A549 (cell line): ENCODE measurements at regions not wholly inside any gene's neighbourhood (a gene's known extent, or its start where the extent isn't known, plus 50 kb on each side); places are given as distances from the start of the nearest gene placed in this dataset.

ENCODE experiments used
- ATAC-seq, 2 experiments: fragments of 200-7000 bp in 1 of 2; fragments of >200 bp in 1 of 2; cut with Nextera tagmentation in 1 of 2; cut with Tn5 transposase in 1 of 2; 3 replicates each; pipeline versions ENCODE4 v1.8.0 to v1.9.1; 2018 to 2020; ENCODE audit warnings: mild to moderate bottlenecking in 1 of 2, moderate library complexity in 1 of 2
- CTCF ChIA-PET: fragments of 300-600 bp; sonication (Branson Sonifier 250); formaldehyde crosslinking; extraction: SDS; loops from one replicate; lab custom pipeline; 2021; ENCODE audit warnings: antibody characterized with exemption, inconsistent platforms; lab: Yijun Ruan, JAX
- POLR2A ChIA-PET: fragments of 350-600 bp; formaldehyde crosslinking; extraction: SDS; loops from one replicate; lab custom pipeline; 2021; ENCODE audit warnings: antibody characterized with exemption, inconsistent platforms; lab: Yijun Ruan, JAX
- DNase-seq, 2 experiments: peaks; one replicate each; pipeline versions ENCODE4 v3.0.0 to v3.0.0-alpha.2; 2011 to 2016; ENCODE audit warnings: low read depth in 1 of 2, low spot score in 1 of 2
- FAIRE-seq: peaks from 2 replicates; lab custom pipeline; 2011; peaks lifted over from hg19 to GRCh38; lab: Jason Lieb, UNC
- H3K27ac ChIP-seq, 2 experiments: fragments of >200 bp; sonication (Bioruptor Twin); formaldehyde crosslinking; 3 replicates each; pipeline ENCODE4 v1.5.1; 2016 to 2017
- H3K4me1 ChIP-seq: fragments of >200 bp; sonication (Bioruptor Twin); formaldehyde crosslinking; 3 replicates; pipeline ENCODE4 v1.6.1; 2016
- H3K4me2 ChIP-seq: fragments of >200 bp; sonication (Bioruptor Twin); formaldehyde crosslinking; 3 replicates; pipeline ENCODE4 v1.6.1; 2016
- H3K4me3 ChIP-seq: fragments of >200 bp; sonication (Bioruptor Twin); formaldehyde crosslinking; 3 replicates; pipeline ENCODE4 v1.5.1; 2016
- H3K9me3 ChIP-seq: fragments of >200 bp; sonication (Bioruptor Twin); formaldehyde crosslinking; 3 replicates; pipeline ENCODE4 v1.6.1; 2016
- CBX2 ChIP-seq: fragments of 200-600 bp; sonication (generic); IDR thresholded peaks from 2 replicates; pipeline ENCODE4 v1.6.1; 2016; ENCODE audit warnings: low read depth, mild to moderate bottlenecking, borderline replicate concordance
- CHD4 ChIP-seq: fragments of 200-600 bp; sonication (generic); IDR thresholded peaks from 2 replicates; pipeline ENCODE4 v1.6.1; 2016; ENCODE audit warnings: antibody characterized with exemption, mild to moderate bottlenecking, borderline replicate concordance
- E2F6 ChIP-seq: IDR thresholded peaks from 2 replicates; pipeline ENCODE4 v1.6.1; 2012; ENCODE audit warnings: low read depth, borderline replicate concordance
- EHF ChIP-seq: fragments of 250-450 bp; sonication (Bioruptor Pico); IDR thresholded peaks from 2 replicates; pipeline ENCODE4 v1.5.0; 2020; ENCODE audit warnings: mild to moderate bottlenecking
- EP300 ChIP-seq, 2 experiments: fragments of >200 bp; sonication (Bioruptor Twin); formaldehyde crosslinking; IDR thresholded peaks; 2 replicates in 1 of 2; 3 replicates in 1 of 2; pipeline ENCODE4 v1.6.1; 2016 to 2017
- ESRRA ChIP-seq: fragments of 150-350 bp; IDR thresholded peaks from 2 replicates; pipeline ENCODE4 v1.6.1; 2014; ENCODE audit warnings: mild to moderate bottlenecking, low read length, borderline replicate concordance
- FOSL2 ChIP-seq, 2 experiments: fragments of 450-650 bp in 1 of 2; fragments of >200 bp in 1 of 2; sonication (Bioruptor Twin) in 1 of 2; formaldehyde crosslinking; IDR thresholded peaks; 2 replicates each; pipeline versions ENCODE4 v1.5.0 to v1.6.1; 2016 to 2020; ENCODE audit warnings: mild to moderate bottlenecking in 1 of 2, moderate library complexity in 1 of 2
- HOXA7 ChIP-seq: fragments of 250-450 bp; sonication (Bioruptor Pico); IDR thresholded peaks from 2 replicates; pipeline ENCODE4 v1.5.0; 2020; ENCODE audit warnings: mild to moderate bottlenecking, moderate library complexity
- HOXB5 ChIP-seq: fragments of 250-450 bp; sonication (Bioruptor Pico); IDR thresholded peaks from 2 replicates; pipeline ENCODE4 v1.5.0; 2020; ENCODE audit warnings: mild to moderate bottlenecking, moderate library complexity
- JUNB ChIP-seq: fragments of >200 bp; sonication (Bioruptor Twin); formaldehyde crosslinking; IDR thresholded peaks from 2 replicates; pipeline ENCODE4 v1.6.1; 2016
- KDM5A ChIP-seq: fragments of 200-600 bp; sonication (generic); IDR thresholded peaks from 2 replicates; pipeline ENCODE4 v1.6.1; 2016; ENCODE audit warnings: antibody characterized with exemption, mild to moderate bottlenecking
- MAZ ChIP-seq: fragments of 150-350 bp; IDR thresholded peaks from 2 replicates; pipeline ENCODE4 v1.6.1; 2014; ENCODE audit warnings: antibody characterized with exemption, low read depth, low read length, borderline replicate concordance
- NFE2L2 ChIP-seq: fragments of 150-350 bp; conservative IDR thresholded peaks from 2 replicates; pipeline ENCODE4 v1.6.1; 2014; ENCODE audit warnings: low read length
- NR3C1 ChIP-seq: fragments of >200 bp; sonication (Bioruptor Twin); formaldehyde crosslinking; IDR thresholded peaks from 3 replicates; pipeline ENCODE4 v1.6.1; 2017
- RAD21 ChIP-seq, 2 experiments: fragments of >200 bp in 1 of 2; sonication (Bioruptor Twin) in 1 of 2; formaldehyde crosslinking in 1 of 2; IDR thresholded peaks in 1 of 2; conservative IDR thresholded peaks in 1 of 2; 2 replicates in 1 of 2; 3 replicates in 1 of 2; pipeline ENCODE4 v1.6.1; 2012 to 2018; ENCODE audit warnings: inconsistent platforms in 1 of 2
- RFX5 ChIP-seq: fragments of 450-650 bp; IDR thresholded peaks from 2 replicates; pipeline ENCODE4 v1.7.1; 2014; ENCODE audit warnings: antibody characterized with exemption, mild to moderate bottlenecking, moderate library complexity
- RNF2 ChIP-seq: fragments of 200-600 bp; sonication (generic); IDR thresholded peaks from 2 replicates; pipeline ENCODE4 v1.6.1; 2016; ENCODE audit warnings: low read depth, mild to moderate bottlenecking, antibody characterized with exemption, moderate library complexity, borderline replicate concordance
- SREBF2 ChIP-seq: fragments of 450-650 bp; IDR thresholded peaks from 2 replicates; pipeline ENCODE4 v1.6.1; 2014; ENCODE audit warnings: mild to moderate bottlenecking, moderate library complexity
- ZNF302 ChIP-seq: fragments of 250-450 bp; sonication (Bioruptor Pico); IDR thresholded peaks from 2 replicates; pipeline ENCODE4 v1.9.0; 2021; ENCODE audit warnings: inconsistent platforms, mild to moderate bottlenecking, moderate library complexity
- WGBS: methylation state at CpG from one replicate; pipeline ENCODE4 v1.1.6; 2017; ENCODE audit errors: missing lambda C conversion rate; 5-methylcytosine and 5-hydroxymethylcytosine counted together
- TF ChIP-seq, protein P1 (sequence below): fragments of 150-350 bp; IDR thresholded peaks from 2 replicates; pipeline ENCODE4 v1.6.1; 2014; ENCODE audit warnings: low read depth, mild to moderate bottlenecking, low read length
- TF ChIP-seq, protein P2 (sequence below): fragments of >200 bp; sonication (Bioruptor Twin); formaldehyde crosslinking; IDR thresholded peaks from 3 replicates; pipeline ENCODE4 v1.5.1; 2016
- TF ChIP-seq, protein P3 (sequence below): fragments of 200-600 bp; sonication (generic); IDR thresholded peaks from 2 replicates; pipeline ENCODE4 v1.6.1; 2016; ENCODE audit warnings: antibody characterized with exemption, mild to moderate bottlenecking, moderate library complexity
- TF ChIP-seq, protein P4 (sequence below): fragments of >200 bp; sonication (Bioruptor Twin); formaldehyde crosslinking; IDR thresholded peaks from 3 replicates; pipeline ENCODE4 v1.6.1; 2016

GRCh38 chr6:79427721-79428120 is 109.5 kb downstream of the LCA5 start:
- no peak overlapping the region for H3K27ac ChIP-seq
- no peaks in the 10 kb centered on the region for H3K9me3 ChIP-seq
- no peak overlapping the region for H3K4me3 ChIP-seq
- ATAC-seq (no peak), DNase-seq (no peak), FAIRE-seq (no peak)
- ChIA-PET CTCF (no interaction called here), POLR2A (no interaction called here)
- H3K4me1 ChIP-seq: no peaks in the 10 kb centered on the region
- H3K4me2 ChIP-seq: no peak overlapping the region
- TF ChIP-seq NFE2L2 (no peak), HOXB5 (CRISPR knock-in tag) (no peak), RAD21 (conservative IDR thresholded peaks at IDR 0.05 in 1 of 2, IDR thresholded peaks at IDR 0.05 in 1 of 2) (no peak), ESRRA (no peak), HOXA7 (no peak), KDM5A (no peak), EP300 (IDR thresholded peaks at IDR 0.05) (no peak), RFX5 (no peak), ZNF302 (CRISPR knock-in tag) (no peak), NR3C1 (no peak)
- TF ChIP-seq, protein P1, sequence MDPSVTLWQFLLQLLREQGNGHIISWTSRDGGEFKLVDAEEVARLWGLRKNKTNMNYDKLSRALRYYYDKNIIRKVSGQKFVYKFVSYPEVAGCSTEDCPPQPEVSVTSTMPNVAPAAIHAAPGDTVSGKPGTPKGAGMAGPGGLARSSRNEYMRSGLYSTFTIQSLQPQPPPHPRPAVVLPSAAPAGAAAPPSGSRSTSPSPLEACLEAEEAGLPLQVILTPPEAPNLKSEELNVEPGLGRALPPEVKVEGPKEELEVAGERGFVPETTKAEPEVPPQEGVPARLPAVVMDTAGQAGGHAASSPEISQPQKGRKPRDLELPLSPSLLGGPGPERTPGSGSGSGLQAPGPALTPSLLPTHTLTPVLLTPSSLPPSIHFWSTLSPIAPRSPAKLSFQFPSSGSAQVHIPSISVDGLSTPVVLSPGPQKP: no peak
- TF ChIP-seq, protein P2, sequence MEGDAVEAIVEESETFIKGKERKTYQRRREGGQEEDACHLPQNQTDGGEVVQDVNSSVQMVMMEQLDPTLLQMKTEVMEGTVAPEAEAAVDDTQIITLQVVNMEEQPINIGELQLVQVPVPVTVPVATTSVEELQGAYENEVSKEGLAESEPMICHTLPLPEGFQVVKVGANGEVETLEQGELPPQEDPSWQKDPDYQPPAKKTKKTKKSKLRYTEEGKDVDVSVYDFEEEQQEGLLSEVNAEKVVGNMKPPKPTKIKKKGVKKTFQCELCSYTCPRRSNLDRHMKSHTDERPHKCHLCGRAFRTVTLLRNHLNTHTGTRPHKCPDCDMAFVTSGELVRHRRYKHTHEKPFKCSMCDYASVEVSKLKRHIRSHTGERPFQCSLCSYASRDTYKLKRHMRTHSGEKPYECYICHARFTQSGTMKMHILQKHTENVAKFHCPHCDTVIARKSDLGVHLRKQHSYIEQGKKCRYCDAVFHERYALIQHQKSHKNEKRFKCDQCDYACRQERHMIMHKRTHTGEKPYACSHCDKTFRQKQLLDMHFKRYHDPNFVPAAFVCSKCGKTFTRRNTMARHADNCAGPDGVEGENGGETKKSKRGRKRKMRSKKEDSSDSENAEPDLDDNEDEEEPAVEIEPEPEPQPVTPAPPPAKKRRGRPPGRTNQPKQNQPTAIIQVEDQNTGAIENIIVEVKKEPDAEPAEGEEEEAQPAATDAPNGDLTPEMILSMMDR: no peak
- WGBS: 77% methylated on average over 2 of the region's 2 CpGs

DNA sequence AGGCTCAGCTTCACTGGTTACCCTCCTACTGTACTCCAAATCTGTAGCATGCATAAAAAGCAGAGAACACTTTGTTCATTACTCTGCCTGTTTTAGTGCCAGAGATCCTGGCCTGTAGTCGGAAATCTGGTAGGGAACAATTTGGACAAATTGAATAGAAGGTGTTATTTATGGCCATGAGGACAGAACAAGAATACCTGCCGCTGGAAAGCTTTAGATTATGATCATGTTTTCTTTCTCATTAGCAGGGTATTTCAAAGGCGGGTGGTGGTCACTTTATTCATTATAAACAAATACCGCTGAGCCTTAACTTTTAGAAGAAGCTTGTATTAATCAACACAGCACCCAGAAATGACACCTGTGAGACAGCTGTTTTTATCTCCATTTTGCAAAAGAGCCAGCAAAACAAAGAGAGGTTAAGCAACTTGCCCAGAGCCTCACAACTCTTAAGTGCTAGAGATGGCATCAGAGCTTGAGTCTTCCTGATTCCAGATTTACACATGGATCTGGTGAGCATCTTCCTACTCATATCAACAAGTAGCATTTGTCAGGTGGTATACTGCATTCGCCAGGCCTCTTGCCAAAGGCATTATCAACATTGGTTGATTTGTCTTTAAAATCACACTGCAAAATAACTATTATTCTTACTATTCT is 110.5 kb downstream of the LCA5 start:
- WGBS: 79% methylated on average over 5 of the region's 5 CpGs
- Histone ChIP-seq H3K4me3 (no peak overlapping the region), H3K9me3 (no peaks in the 10 kb centered on the region), H3K27ac (no peak overlapping the region), H3K4me2 (no peak overlapping the region), H3K4me1 (peaks cover 6% of the 10 kb centered on the region; the same call in 2 of the 3 replicates)
- DNase-seq (no peak), ATAC-seq (no peak), FAIRE-seq (no peak)
- POLR2A ChIA-PET: no interaction called here
- CTCF ChIA-PET: no interaction called here
- TF ChIP-seq HOXB5 (CRISPR knock-in tag) (no peak), E2F6 (no peak), JUNB (no peak), SREBF2 (no peak), NR3C1 (no peak), CHD4 (no peak), KDM5A (no peak), MAZ (no peak), EHF (CRISPR knock-in tag) (no peak), FOSL2 (IDR thresholded peaks at IDR 0.05) (no peak), FOSL2 (CRISPR knock-in tag; IDR thresholded peaks at IDR 0.05) (no peak), RNF2 (no peak), CBX2 (no peak)
- TF ChIP-seq, protein P3, sequence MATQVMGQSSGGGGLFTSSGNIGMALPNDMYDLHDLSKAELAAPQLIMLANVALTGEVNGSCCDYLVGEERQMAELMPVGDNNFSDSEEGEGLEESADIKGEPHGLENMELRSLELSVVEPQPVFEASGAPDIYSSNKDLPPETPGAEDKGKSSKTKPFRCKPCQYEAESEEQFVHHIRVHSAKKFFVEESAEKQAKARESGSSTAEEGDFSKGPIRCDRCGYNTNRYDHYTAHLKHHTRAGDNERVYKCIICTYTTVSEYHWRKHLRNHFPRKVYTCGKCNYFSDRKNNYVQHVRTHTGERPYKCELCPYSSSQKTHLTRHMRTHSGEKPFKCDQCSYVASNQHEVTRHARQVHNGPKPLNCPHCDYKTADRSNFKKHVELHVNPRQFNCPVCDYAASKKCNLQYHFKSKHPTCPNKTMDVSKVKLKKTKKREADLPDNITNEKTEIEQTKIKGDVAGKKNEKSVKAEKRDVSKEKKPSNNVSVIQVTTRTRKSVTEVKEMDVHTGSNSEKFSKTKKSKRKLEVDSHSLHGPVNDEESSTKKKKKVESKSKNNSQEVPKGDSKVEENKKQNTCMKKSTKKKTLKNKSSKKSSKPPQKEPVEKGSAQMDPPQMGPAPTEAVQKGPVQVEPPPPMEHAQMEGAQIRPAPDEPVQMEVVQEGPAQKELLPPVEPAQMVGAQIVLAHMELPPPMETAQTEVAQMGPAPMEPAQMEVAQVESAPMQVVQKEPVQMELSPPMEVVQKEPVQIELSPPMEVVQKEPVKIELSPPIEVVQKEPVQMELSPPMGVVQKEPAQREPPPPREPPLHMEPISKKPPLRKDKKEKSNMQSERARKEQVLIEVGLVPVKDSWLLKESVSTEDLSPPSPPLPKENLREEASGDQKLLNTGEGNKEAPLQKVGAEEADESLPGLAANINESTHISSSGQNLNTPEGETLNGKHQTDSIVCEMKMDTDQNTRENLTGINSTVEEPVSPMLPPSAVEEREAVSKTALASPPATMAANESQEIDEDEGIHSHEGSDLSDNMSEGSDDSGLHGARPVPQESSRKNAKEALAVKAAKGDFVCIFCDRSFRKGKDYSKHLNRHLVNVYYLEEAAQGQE: no peak
- TF ChIP-seq, protein P2: no peak
- TF ChIP-seq, protein P1: no peak
- TF ChIP-seq, protein P4, sequence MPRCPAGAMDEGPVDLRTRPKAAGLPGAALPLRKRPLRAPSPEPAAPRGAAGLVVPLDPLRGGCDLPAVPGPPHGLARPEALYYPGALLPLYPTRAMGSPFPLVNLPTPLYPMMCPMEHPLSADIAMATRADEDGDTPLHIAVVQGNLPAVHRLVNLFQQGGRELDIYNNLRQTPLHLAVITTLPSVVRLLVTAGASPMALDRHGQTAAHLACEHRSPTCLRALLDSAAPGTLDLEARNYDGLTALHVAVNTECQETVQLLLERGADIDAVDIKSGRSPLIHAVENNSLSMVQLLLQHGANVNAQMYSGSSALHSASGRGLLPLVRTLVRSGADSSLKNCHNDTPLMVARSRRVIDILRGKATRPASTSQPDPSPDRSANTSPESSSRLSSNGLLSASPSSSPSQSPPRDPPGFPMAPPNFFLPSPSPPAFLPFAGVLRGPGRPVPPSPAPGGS: no peak
